ENCODE measurements at regions not wholly inside any gene's neighbourhood (a gene's known extent, or its start where the extent isn't known, plus 50 kb on each side); places are given as distances from the start of the nearest gene placed in this dataset.

GRCh38 chr17:68812876-68813584 lies 142.2 kb downstream of the ABCA8 start:
- no peak for DNase-seq

GRCh38 chr17:68809148-68809547 lies 146.0 kb downstream of the ABCA8 start:
- DNase-seq: no peak

GRCh38 chr17:68807998-68808772 lies 147.0 kb downstream of the ABCA8 start:
- DNase-seq: no peak

DNA sequence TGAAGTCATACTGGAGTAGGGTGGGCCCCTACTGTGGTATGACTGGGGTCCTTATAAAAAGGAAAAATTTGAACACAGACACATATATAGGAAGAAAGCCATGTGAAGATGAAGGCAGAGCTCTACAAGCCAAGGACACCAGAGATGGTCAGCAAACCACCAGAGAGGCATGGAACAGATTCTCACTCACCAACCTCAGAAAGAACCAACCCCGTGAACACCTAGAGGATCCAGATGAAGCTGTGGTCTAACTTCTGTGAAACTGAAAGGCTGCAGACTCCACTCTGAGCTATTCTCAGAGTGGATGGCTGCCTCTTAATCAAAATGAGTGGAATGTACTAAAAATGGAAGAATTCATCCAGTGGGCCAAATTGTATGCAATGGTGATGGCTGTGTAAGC lies 149.6 kb downstream of the ABCA8 start:
- DNase-seq: no peak

GRCh38 chr17:68804777-68805520 lies 150.2 kb downstream of the ABCA8 start:
- DNase-seq: no peak

GRCh38 chr17:68803164-68803929 lies 151.8 kb downstream of the ABCA8 start:
- no peak for DNase-seq

- DNase-seq: no peak
Observed at GRCh38 chr17:68801335-68802247, 153.6 kb downstream of the ABCA8 start.

DNA sequence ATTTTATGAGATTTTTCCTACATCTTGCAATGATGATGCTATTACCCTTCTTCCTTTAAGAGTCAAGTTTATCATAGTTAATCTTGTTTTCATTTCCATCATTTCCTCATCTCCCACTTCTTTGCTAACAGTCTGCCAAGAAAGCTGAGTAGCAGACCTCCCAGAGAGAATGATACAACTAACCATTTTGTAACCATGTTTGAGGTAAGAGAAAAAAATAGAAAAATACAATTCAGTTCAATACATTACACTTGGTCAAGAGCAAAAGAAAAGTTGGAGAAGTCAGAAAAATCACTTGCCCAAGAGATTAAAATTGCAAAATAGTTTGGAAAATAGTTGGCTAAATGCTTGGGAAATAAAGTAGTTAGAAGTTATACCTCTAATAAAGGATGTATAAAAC lies 154.4 kb downstream of the ABCA8 start:
- no peak for DNase-seq

GRCh38 chr17:68794636-68795434 lies 160.4 kb downstream of the ABCA8 start:
- DNase-seq: peak; percentile 0

- DNase-seq: no peak
Observed at GRCh38 chr17:68792873-68793272, 162.3 kb downstream of the ABCA8 start.

DNA sequence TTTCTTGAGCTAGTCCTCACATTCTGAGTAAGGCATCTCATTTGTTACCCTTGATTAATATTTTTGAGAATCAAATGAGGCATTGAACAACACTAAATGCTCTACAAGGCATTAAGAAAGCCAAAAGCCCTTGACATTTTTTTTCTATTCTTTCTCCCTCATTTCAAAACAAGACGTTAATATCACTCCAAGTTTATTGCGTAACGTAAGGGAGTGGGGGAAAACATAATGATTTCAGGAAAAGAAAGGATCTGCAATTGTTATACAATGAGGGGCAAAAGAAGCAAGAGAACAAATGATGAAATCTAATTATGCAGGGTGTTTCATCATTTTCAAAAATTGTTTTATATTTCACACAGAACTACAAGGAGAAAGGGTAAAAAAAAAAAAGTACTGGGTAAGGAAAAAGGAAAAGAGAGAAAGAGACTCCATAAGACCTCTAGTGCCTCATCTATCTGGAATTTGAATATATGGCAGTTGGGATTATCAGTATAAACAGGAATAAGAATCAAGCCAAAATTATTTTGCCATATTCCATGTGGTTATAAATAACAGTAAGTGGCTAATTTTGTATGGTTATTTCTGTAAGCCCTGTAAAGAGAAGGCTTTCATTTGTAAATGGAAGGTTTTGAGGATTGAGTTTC lies 163.0 kb downstream of the ABCA8 start:
- no peak for DNase-seq

GRCh38 chr17:68790931-68791330 lies 164.3 kb downstream of the ABCA8 start:
- DNase-seq: no peak

- no peak for DNase-seq
Observed at GRCh38 chr17:68790492-68790891, 164.7 kb downstream of the ABCA8 start.

- no peak for DNase-seq
Observed at GRCh38 chr17:68789203-68789962, 165.8 kb downstream of the ABCA8 start.

DNA sequence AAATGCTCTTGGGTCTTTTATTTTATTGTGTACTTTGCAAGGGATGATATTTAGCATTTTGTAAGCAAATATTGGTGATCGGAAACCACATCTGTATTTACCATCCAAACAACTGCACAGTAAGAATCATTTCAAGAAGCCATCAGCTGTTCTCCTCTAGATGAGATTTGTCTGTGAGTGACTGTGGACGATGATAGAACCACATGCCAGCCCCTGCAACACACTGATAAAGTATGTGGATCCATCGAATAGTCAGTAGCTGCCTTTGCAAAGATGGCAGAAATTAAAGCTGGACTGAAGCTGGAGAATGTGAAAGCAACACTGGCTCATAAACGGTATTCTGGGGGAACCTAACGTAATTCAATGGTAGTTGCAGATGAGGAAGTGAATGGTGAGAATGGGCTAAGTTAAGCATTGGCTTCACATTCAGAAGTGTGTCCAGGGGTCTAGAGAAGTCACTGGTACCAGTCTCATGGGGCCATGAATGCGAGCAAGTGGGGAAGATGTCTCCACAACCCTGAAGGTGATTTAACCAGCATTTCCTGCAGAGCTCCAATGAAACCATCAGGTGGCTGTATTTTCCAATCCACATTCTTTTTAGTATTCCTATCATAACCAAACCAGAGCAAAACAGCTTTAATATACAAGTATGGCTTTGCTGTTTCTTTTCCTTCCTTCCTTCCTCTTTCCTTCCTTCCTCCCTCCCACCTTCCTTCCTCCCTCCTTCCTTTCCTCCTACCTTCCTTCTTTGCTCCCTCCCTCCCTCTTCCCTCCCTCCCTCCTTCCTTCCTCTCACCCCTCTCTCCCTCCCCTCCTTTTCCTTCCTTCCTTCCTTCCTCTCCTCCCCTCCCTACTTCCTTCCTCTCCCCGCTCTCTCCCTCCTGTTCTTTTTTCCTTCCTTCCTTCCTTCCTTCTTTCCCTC lies 169.4 kb downstream of the ABCA8 start:
- no peak for DNase-seq

- DNase-seq: no peak
Observed at GRCh38 chr17:68784431-68784830, 170.8 kb downstream of the ABCA8 start.

DNA sequence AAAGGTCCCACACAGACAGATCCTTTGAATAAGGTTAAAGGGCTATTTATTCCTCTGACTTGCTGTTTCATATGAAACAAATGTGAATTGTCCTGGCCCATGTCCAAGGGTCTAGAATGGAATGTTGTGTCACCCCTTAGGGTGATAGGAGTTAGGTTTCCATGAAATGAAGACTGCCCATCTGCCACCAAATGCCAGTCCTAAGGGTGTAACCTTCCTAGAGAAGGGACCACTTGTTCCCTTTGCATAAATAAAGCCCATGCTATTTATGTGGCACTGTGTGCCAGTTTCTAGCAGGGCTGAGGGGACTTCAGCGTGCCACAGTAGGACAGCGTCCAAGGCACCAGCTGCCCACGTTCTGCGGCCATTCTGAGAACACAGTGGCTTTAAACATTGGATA lies 171.3 kb downstream of the ABCA8 start:
- no peak for DNase-seq

DNA sequence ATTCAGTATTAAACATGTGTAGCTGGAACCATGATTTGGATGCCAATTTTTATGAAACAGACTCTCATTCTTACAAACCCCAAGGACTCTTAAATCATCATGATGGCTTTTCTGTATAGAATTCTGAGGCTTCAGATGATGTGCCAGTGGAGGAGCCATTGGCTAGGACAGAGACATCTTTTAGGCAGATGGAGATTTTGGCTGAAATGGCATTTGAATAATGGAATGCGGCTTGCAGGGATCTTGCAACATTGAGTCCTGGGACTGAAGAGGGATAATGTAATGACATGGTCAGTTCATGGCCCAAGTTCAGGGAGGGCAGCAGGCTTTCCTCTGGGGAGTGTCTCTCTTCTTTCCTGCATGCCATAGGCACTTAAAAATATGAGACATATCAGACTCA lies 172.4 kb downstream of the ABCA8 start:
- no peak for DNase-seq

DNA sequence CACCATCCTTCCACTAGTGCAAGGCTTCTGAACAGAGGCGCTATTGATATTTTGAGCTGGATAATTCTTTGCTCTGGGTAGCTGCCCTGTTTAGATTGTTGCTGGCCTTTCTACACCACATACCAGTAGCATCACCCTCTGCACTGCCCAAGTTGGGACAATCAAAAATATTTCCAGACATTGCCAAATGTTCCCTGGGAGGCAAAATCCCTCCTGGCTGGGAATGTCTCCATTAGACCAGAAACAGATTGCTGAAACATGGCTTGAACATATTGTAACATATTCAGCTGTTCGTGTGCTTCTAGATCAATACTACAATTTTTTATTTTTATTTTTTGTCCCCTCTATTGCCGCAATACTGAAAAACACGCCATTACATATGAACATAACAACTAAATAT lies 174.6 kb downstream of the ABCA8 start:
- no peak for DNase-seq

Data from CD4-positive, alpha-beta T cell treated with Interleukin-21 for 1 hour (primary cell).